ENCODE measurements at regions not wholly inside any gene's neighbourhood (a gene's known extent, or its start where the extent isn't known, plus 50 kb on each side); places are given as distances from the start of the nearest gene placed in this dataset.
A peak's percentile ranks its signal among the peaks of the same experiment; 100 is the strongest.

- DNase-seq: no peak
Observed at GRCh38 chr15:58235961-58236360, 97.8 kb downstream of the AQP9 start.

- no peak for DNase-seq
Observed at GRCh38 chr15:58240191-58240932, 102.2 kb downstream of the AQP9 start.

- no peak for DNase-seq
Observed at GRCh38 chr15:58241872-58242271, 103.7 kb downstream of the AQP9 start.

- DNase-seq: peak in 2 of 4 experiments; percentile 8 to 15
Observed at GRCh38 chr15:58243070-58243469, 104.9 kb downstream of the AQP9 start.

- no peak for DNase-seq
Observed at GRCh38 chr15:58244536-58244935, 106.4 kb downstream of the AQP9 start.

GRCh38 chr15:58246041-58246440, 107.9 kb downstream of the AQP9 start:
- DNase-seq: no peak

GRCh38 chr15:58247855-58248842, 110.0 kb downstream of the AQP9 start:
- DNase-seq: peak; percentile 95 to 99 (median 97)

GRCh38 chr15:58249646-58250312, 111.6 kb downstream of the AQP9 start:
- DNase-seq: peak in 3 of 4 experiments; percentile 24 to 41 (median 26)

- DNase-seq: no peak
Observed at GRCh38 chr15:58252586-58253323, 114.6 kb downstream of the AQP9 start.

GRCh38 chr15:58257776-58258325, 119.7 kb downstream of the AQP9 start:
- no peak for DNase-seq

GRCh38 chr15:58258501-58259292, 120.5 kb downstream of the AQP9 start:
- DNase-seq: no peak

GRCh38 chr15:58260205-58260724, 122.1 kb downstream of the AQP9 start:
- no peak for DNase-seq

GRCh38 chr15:58260725-58261267, 122.6 kb downstream of the AQP9 start:
- DNase-seq: no peak

GRCh38 chr15:58261368-58261767, 123.2 kb downstream of the AQP9 start:
- no peak for DNase-seq

GRCh38 chr15:58264053-58264971, 126.1 kb downstream of the AQP9 start:
- DNase-seq: no peak

GRCh38 chr15:58267051-58267450, 128.9 kb downstream of the AQP9 start:
- DNase-seq: no peak

- no peak for DNase-seq
Observed at GRCh38 chr15:58268746-58269267, 130.6 kb downstream of the AQP9 start.

- peak; percentile 66 to 87 (median 77) for DNase-seq
Observed at GRCh38 chr15:58269455-58270414, 131.6 kb downstream of the AQP9 start.
